GM23248 (cell line): ENCODE measurements at regions not wholly inside any gene's neighbourhood (a gene's known extent, or its start where the extent isn't known, plus 50 kb on each side); places are given as distances from the start of the nearest gene placed in this dataset.

ENCODE experiments used
- EZH2 ChIP-seq: fragments of 200-600 bp; sonication (generic); IDR thresholded peaks from 2 replicates; pipeline ENCODE4 v1.6.1; 2018; ENCODE audit warnings: antibody characterized with exemption, mild to moderate bottlenecking; ENCODE audit not compliant: insufficient read depth, poor library complexity, severe bottlenecking
- EZH2phosphoT487 ChIP-seq: fragments of 200-600 bp; sonication (generic); IDR thresholded peaks from 2 replicates; pipeline ENCODE4 v1.6.1; 2018; ENCODE audit warnings: antibody characterized with exemption, moderate library complexity, mild to moderate bottlenecking, low read depth; ENCODE audit not compliant: insufficient read depth

DNA sequence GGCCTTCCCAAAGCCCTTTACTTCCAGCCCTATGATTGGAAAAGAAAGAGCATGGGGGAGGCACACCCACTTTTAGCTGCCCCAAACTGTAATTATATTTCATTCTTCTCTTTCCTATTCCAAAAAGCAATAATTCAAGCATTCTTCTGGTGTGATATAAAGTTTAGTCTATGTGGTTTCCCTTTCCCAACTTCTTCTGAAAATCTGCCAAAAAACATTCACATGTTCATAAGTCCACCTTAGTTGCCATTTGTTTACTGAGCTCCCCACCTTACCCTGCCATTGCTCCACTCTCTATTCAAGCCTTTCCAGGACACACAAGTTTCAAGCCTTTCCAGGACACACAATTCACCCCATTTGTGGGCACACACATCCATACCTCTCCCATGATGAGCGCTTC is 111.6 kb upstream of the BMAL1 start:
- TF ChIP-seq EZH2 (no peak), EZH2phosphoT487 (no peak)
